Colonic mucosa (tissue), 4 donors: ENCODE measurements at regions not wholly inside any gene's neighbourhood (a gene's known extent, or its start where the extent isn't known, plus 50 kb on each side); places are given as distances from the start of the nearest gene placed in this dataset.

Experiments used
- DNase-seq: peaks from one replicate; pipeline ENCODE4 v3.0.0-alpha.2; 2020
- H3K27ac ChIP-seq: fragments of 200-600 bp; one replicate; pipeline ENCODE4 v1.8.0; 2021
- H3K27me3 ChIP-seq: fragments of 200-600 bp; one replicate; pipeline ENCODE4 v1.8.0; 2021
- H3K36me3 ChIP-seq: fragments of 200-600 bp; one replicate; pipeline ENCODE4 v1.8.0; 2021
- H3K4me1 ChIP-seq: fragments of 200-600 bp; one replicate; pipeline ENCODE4 v1.8.0; 2021; ENCODE audit warnings: mild to moderate bottlenecking
- H3K4me3 ChIP-seq: fragments of 200-600 bp; one replicate; pipeline ENCODE4 v1.8.0; 2021
- H3K9ac ChIP-seq, 2 donors: one replicate each; pipeline ENCODE4 v1.7.0; 2013; ENCODE audit warnings: control low read depth in 2 of 2, low read depth in 2 of 2, low read length in 2 of 2
- H3K9me3 ChIP-seq: fragments of 200-600 bp; one replicate; pipeline ENCODE4 v1.8.0; 2021
- CTCF ChIP-seq: fragments of 200-600 bp; IDR thresholded peaks from one replicate; pipeline ENCODE4 v1.8.0; 2022; ENCODE audit warnings: antibody characterized with exemption, mild to moderate bottlenecking
- intact Hi-C: fragments of 100-400 bp; cut with DNase I; formaldehyde crosslinking; loops from one replicate; pipeline ENCODE4 v1.14.1; 2022
- donor health status: healthy.
- donor health status: DM: no; HTN: no; CAD: no.
- donor health status: DM: no; HTN: no; CAD: no.

GRCh38 chr10:128482052-128482451 is 355.8 kb upstream of the MKI67 start:
- H3K4me3 ChIP-seq = no peak overlapping the region
- no peaks in the 10 kb centered on the region for H3K36me3 ChIP-seq
- no peak overlapping the region for H3K27ac ChIP-seq
- intact Hi-C loops = no loop called here
- no peak for TF ChIP-seq CTCF
- no peaks in the 10 kb centered on the region for H3K9me3 ChIP-seq
- DNase-seq = no peak
- H3K4me1 ChIP-seq = no peaks in the 10 kb centered on the region
- H3K9ac ChIP-seq = no peak overlapping the region
- H3K27me3 ChIP-seq = no peaks in the 10 kb centered on the region

GRCh38 chr10:128483216-128483615 is 357.0 kb upstream of the MKI67 start:
- H3K9ac ChIP-seq = no peak overlapping the region
- no peak for TF ChIP-seq CTCF
- H3K36me3 ChIP-seq = no peaks in the 10 kb centered on the region
- H3K27ac ChIP-seq = no peak overlapping the region
- no peaks in the 10 kb centered on the region for H3K9me3 ChIP-seq
- H3K4me1 ChIP-seq = no peaks in the 10 kb centered on the region
- DNase-seq = no peak
- H3K4me3 ChIP-seq = no peak overlapping the region
- intact Hi-C loops = no loop called here
- no peaks in the 10 kb centered on the region for H3K27me3 ChIP-seq

GRCh38 chr10:128484041-128484440 is 357.8 kb upstream of the MKI67 start:
- H3K9ac ChIP-seq = no peak overlapping the region
- H3K36me3 ChIP-seq = no peaks in the 10 kb centered on the region
- H3K4me3 ChIP-seq = no peak overlapping the region
- H3K4me1 ChIP-seq = no peaks in the 10 kb centered on the region
- intact Hi-C loops = no loop called here
- no peak overlapping the region for H3K27ac ChIP-seq
- H3K9me3 ChIP-seq = no peaks in the 10 kb centered on the region
- no peak for DNase-seq
- TF ChIP-seq CTCF = no peak
- H3K27me3 ChIP-seq = no peaks in the 10 kb centered on the region

GRCh38 chr10:128485701-128486235 is 359.5 kb upstream of the MKI67 start:
- no peak for DNase-seq
- no peak overlapping the region for H3K4me3 ChIP-seq
- no peaks in the 10 kb centered on the region for H3K36me3 ChIP-seq
- no peak overlapping the region for H3K9ac ChIP-seq
- H3K4me1 ChIP-seq = no peaks in the 10 kb centered on the region
- intact Hi-C loops = no loop called here
- no peak for TF ChIP-seq CTCF
- no peaks in the 10 kb centered on the region for H3K27me3 ChIP-seq
- no peak overlapping the region for H3K27ac ChIP-seq
- H3K9me3 ChIP-seq = no peaks in the 10 kb centered on the region

- H3K27me3 ChIP-seq = no peaks in the 10 kb centered on the region
- TF ChIP-seq CTCF = no peak
Observed at GRCh38 chr10:128487517-128487916, 361.3 kb upstream of the MKI67 start.

More at GRCh38 chr10:128487517-128487916, 361.3 kb upstream of the MKI67 start:
- H3K9ac ChIP-seq = no peak overlapping the region
- no peak overlapping the region for H3K27ac ChIP-seq
- no peaks in the 10 kb centered on the region for H3K9me3 ChIP-seq
- H3K36me3 ChIP-seq = no peaks in the 10 kb centered on the region
- no peaks in the 10 kb centered on the region for H3K4me1 ChIP-seq
- intact Hi-C loops = no loop called here
- DNase-seq = no peak
- no peak overlapping the region for H3K4me3 ChIP-seq
